ENCODE measurements at regions not wholly inside any gene's neighbourhood (a gene's known extent, or its start where the extent isn't known, plus 50 kb on each side); places are given as distances from the start of the nearest gene placed in this dataset.

- no peak overlapping the region for H3K4me3 ChIP-seq
- no peak for DNase-seq
- 90 to 91% methylated on average over 17 of the region's 17 CpGs for WGBS, 2 donors
- H3K36me3 ChIP-seq: no peaks in the 10 kb centered on the region
- intact Hi-C loops (cut with DNase I): no loop called here
- peaks cover 0 to 16% (median 12%) of the 10 kb centered on the region in 4 donors for H3K4me1 ChIP-seq
- no peak for TF ChIP-seq EP300 (IDR thresholded peaks at IDR 0.05)
- TF ChIP-seq, protein P1, sequence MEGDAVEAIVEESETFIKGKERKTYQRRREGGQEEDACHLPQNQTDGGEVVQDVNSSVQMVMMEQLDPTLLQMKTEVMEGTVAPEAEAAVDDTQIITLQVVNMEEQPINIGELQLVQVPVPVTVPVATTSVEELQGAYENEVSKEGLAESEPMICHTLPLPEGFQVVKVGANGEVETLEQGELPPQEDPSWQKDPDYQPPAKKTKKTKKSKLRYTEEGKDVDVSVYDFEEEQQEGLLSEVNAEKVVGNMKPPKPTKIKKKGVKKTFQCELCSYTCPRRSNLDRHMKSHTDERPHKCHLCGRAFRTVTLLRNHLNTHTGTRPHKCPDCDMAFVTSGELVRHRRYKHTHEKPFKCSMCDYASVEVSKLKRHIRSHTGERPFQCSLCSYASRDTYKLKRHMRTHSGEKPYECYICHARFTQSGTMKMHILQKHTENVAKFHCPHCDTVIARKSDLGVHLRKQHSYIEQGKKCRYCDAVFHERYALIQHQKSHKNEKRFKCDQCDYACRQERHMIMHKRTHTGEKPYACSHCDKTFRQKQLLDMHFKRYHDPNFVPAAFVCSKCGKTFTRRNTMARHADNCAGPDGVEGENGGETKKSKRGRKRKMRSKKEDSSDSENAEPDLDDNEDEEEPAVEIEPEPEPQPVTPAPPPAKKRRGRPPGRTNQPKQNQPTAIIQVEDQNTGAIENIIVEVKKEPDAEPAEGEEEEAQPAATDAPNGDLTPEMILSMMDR (IDR thresholded peaks at IDR 0.05): no peak
- TF ChIP-seq POLR2AphosphoS5 (IDR thresholded peaks at IDR 0.05): no peak
- no peak for TF ChIP-seq POLR2A (IDR thresholded peaks at IDR 0.05)
- no peaks in the 10 kb centered on the region for H3K9me3 ChIP-seq
- H3K27ac ChIP-seq: no peak overlapping the region
- no peaks in the 10 kb centered on the region for H3K27me3 ChIP-seq
Measured at GRCh38 chr6:14844411-14844810, 401.5 kb upstream of the JARID2 start.

- intact Hi-C loops (cut with DNase I): no loop called here
- H3K9me3 ChIP-seq: no peaks in the 10 kb centered on the region
- peaks cover 0 to 2% (median under 1%) of the 10 kb centered on the region in 4 donors for H3K4me1 ChIP-seq
- peak overlapping the region in 1 of 4 donors; percentile 18 for H3K27ac ChIP-seq
- H3K36me3 ChIP-seq: no peaks in the 10 kb centered on the region
- TF ChIP-seq EP300 (IDR thresholded peaks at IDR 0.05) (no peak), POLR2A (IDR thresholded peaks at IDR 0.05) (no peak), POLR2AphosphoS5 (IDR thresholded peaks at IDR 0.05) (no peak)
- TF ChIP-seq, protein P1 (IDR thresholded peaks at IDR 0.05): no peak
- 92 to 96% methylated on average over 3 of the region's 3 CpGs for WGBS, 2 donors
- no peak overlapping the region for H3K4me3 ChIP-seq
- no peak for DNase-seq
- H3K27me3 ChIP-seq: no peaks in the 10 kb centered on the region
Measured at GRCh38 chr6:14848019-14848418, 397.9 kb upstream of the JARID2 start.

DNA sequence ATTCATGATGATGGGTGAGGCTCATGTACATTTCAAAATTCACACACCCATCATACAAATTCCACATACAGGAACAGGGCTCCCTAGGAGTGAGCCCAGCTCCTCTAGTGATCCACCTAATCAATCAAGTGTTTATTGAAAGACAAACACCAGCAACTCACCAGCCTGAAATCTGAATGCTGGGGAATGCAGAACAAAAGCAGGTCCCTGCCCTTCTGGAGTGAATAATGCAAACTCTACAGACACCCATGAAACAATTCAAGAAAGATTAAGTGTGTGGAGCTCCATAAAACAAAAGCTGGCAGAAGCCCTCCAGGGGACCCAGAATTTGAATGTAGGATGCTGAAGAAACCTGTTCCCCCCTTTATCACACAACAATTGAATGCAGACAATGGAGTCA, 396.7 kb upstream of the JARID2 start:
- Histone ChIP-seq H3K27ac (no peak overlapping the region), H3K4me1 (no peaks in the 10 kb centered on the region), H3K36me3 (no peaks in the 10 kb centered on the region), H3K4me3 (no peak overlapping the region), H3K27me3 (no peaks in the 10 kb centered on the region), H3K9me3 (no peaks in the 10 kb centered on the region)
- no peak for DNase-seq
- intact Hi-C loops (cut with DNase I): no loop called here
- TF ChIP-seq POLR2AphosphoS5 (IDR thresholded peaks at IDR 0.05) (no peak), POLR2A (IDR thresholded peaks at IDR 0.05) (no peak)

GRCh38 chr6:14851281-14851680, 394.6 kb upstream of the JARID2 start:
- H3K4me1 ChIP-seq: no peaks in the 10 kb centered on the region
- DNase-seq: no peak
- H3K27me3 ChIP-seq: no peaks in the 10 kb centered on the region
- TF ChIP-seq, protein P1 (IDR thresholded peaks at IDR 0.05): no peak
- TF ChIP-seq EP300 (IDR thresholded peaks at IDR 0.05) (no peak), POLR2AphosphoS5 (IDR thresholded peaks at IDR 0.05) (no peak), POLR2A (IDR thresholded peaks at IDR 0.05) (no peak)
- H3K36me3 ChIP-seq: no peaks in the 10 kb centered on the region
- H3K9me3 ChIP-seq: no peaks in the 10 kb centered on the region
- no peak overlapping the region for H3K4me3 ChIP-seq
- no peak overlapping the region for H3K27ac ChIP-seq
- whole genome bisulfite sequencing, 2 donors: 87 to 95% methylated on average over 8 of the region's 8 CpGs
- intact Hi-C loops (cut with DNase I): no loop called here

DNA sequence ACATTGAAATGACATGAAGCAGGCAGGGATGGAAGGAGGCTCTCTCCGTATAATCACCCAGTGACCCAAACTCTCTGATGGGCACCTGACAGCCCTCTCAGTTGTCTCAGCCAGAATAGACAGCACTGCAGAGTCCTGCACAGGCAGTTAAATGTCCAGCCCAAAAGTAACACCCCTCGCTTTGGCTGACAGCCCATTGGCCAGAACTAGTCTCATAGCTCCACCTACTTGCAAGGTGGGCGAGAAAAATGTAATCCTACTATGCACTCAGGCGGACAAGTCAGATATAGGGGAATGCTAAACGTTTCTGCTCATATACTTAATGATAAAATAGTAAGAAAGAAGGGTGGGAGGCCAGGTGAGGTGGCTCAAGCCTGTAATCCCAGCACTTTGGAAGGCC, 393.5 kb upstream of the JARID2 start:
- Histone ChIP-seq H3K27ac (no peak overlapping the region), H3K9me3 (no peaks in the 10 kb centered on the region), H3K4me1 (no peaks in the 10 kb centered on the region), H3K36me3 (no peaks in the 10 kb centered on the region), H3K4me3 (no peak overlapping the region), H3K27me3 (no peaks in the 10 kb centered on the region)
- TF ChIP-seq POLR2AphosphoS5 (IDR thresholded peaks at IDR 0.05): no peak
- no peak for TF ChIP-seq POLR2A (IDR thresholded peaks at IDR 0.05)
- TF ChIP-seq, protein P1 (IDR thresholded peaks at IDR 0.05): no peak
- TF ChIP-seq EP300 (IDR thresholded peaks at IDR 0.05): no peak
- intact Hi-C loops (cut with DNase I): no loop called here
- DNase-seq: no peak
- WGBS, 2 donors: 92 to 94% methylated on average over 5 of the region's 5 CpGs

Data from sigmoid colon (tissue), 6 donors.